B cell (primary cell): ENCODE measurements at regions not wholly inside any gene's neighbourhood (a gene's known extent, or its start where the extent isn't known, plus 50 kb on each side); places are given as distances from the start of the nearest gene placed in this dataset.

ENCODE experiments used
- ATAC-seq: fragments of 200-7000 bp; cut with Tn5 transposase; one replicate; pipeline ENCODE4 v1.10.0; 2021; ENCODE audit warnings: low read depth, mild to moderate bottlenecking, moderate number of reproducible peaks, moderate library complexity
- CTCF ChIA-PET: fragments of 350-600 bp; sonication (Branson Sonifier 250); formaldehyde crosslinking; loops from one replicate; lab custom pipeline; 2021; ENCODE audit warnings: antibody characterized with exemption, inconsistent platforms; lab: Charles Lee
- POLR2A ChIA-PET: fragments of 350-600 bp; sonication (Branson Sonifier 250); formaldehyde crosslinking; loops from one replicate; lab custom pipeline; 2021; ENCODE audit warnings: antibody characterized with exemption; lab: Charles Lee
- DNase-seq: peaks from one replicate; pipeline ENCODE4 v3.0.0; 2013
- H2AFZ ChIP-seq: 2 replicates; pipeline ENCODE4 v1.6.1; 2012; ENCODE audit warnings: mild to moderate bottlenecking, low read depth, low read length; ENCODE audit not compliant: insufficient read depth, poor library complexity, severe bottlenecking
- H3K27ac ChIP-seq, 2 donors: 1 replicate in 1 of 2; 2 replicates in 1 of 2; pipeline ENCODE4 v1.5.1; 2012 to 2013; ENCODE audit warnings: low read length in 2 of 2, mild to moderate bottlenecking in 2 of 2, moderate library complexity in 1 of 2
- H3K27me3 ChIP-seq, 4 experiments: fragments of 200-600 bp in 1 of 4; sonication (generic) in 1 of 4; replicated peaks in 1 of 4; 1 replicate in 2 of 4; 2 replicates in 2 of 4; pipeline versions ENCODE4 v1.6.1 to v1.7.0; 2013 to 2016; ENCODE audit warnings: low read length in 3 of 4, mild to moderate bottlenecking in 2 of 4, mixed read lengths in 1 of 4, moderate library complexity in 1 of 4; ENCODE audit not compliant: insufficient read depth in 4 of 4, control insufficient read depth in 3 of 4; ENCODE audit errors: control extremely low read depth in 1 of 4
- H3K36me3 ChIP-seq, 2 experiments: replicated peaks in 1 of 2; 1 replicate in 1 of 2; 2 replicates in 1 of 2; pipeline versions ENCODE4 v1.6.1 to v1.7.1; 2013; ENCODE audit warnings: low read length in 1 of 2; ENCODE audit not compliant: insufficient read depth in 2 of 2, control insufficient read depth in 1 of 2; ENCODE audit errors: control extremely low read depth in 1 of 2, extremely low read depth in 1 of 2
- H3K4me1 ChIP-seq, 2 donors: fragments of 200-600 bp in 1 of 2; sonication (generic) in 1 of 2; 1 replicate in 1 of 2; 2 replicates in 1 of 2; pipeline versions ENCODE4 v1.5.1 to v1.6.1; 2013 to 2017; ENCODE audit warnings: low read length in 2 of 2; ENCODE audit not compliant: control insufficient read depth in 2 of 2, insufficient read depth in 2 of 2
- H3K4me2 ChIP-seq: replicated peaks from 2 replicates; pipeline ENCODE3; 2012; ENCODE audit warnings: mild to moderate bottlenecking, low read depth, low read length; ENCODE audit not compliant: poor library complexity, severe bottlenecking
- H3K4me3 ChIP-seq, 5 experiments: fragments of 200-600 bp in 1 of 5; sonication (generic) in 1 of 5; 1 replicate in 3 of 5; 2 replicates in 2 of 5; pipeline versions ENCODE4 v1.5.1 to v1.7.0; 2011 to 2016; ENCODE audit warnings: low read length in 4 of 5, mild to moderate bottlenecking in 4 of 5, low read depth in 2 of 5, control low read depth in 1 of 5, moderate library complexity in 1 of 5; ENCODE audit not compliant: insufficient read depth in 1 of 5; ENCODE audit errors: control extremely low read depth in 1 of 5, extremely low read depth in 1 of 5
- H3K79me2 ChIP-seq: fragments of 200-600 bp; sonication (generic); one replicate; pipeline ENCODE4 v1.6.0; 2016; ENCODE audit warnings: low read length; ENCODE audit not compliant: control insufficient read depth, insufficient read depth
- H3K9ac ChIP-seq: fragments of 200-600 bp; sonication (generic); 2 replicates; pipeline ENCODE4 v1.6.1; 2017; ENCODE audit warnings: mild to moderate bottlenecking, low read length, moderate library complexity
- H3K9me3 ChIP-seq, 3 donors: one replicate each; pipeline versions ENCODE4 v1.6.1 to v1.7.1; 2013; ENCODE audit warnings: low read length in 2 of 3; ENCODE audit not compliant: control insufficient read depth in 2 of 3, insufficient read depth in 1 of 3; ENCODE audit errors: control extremely low read depth in 1 of 3
- H4K20me1 ChIP-seq: 2 replicates; pipeline ENCODE4 v1.6.0; 2012; ENCODE audit warnings: mild to moderate bottlenecking, low read length; ENCODE audit not compliant: insufficient read depth, control insufficient read depth, poor library complexity, severe bottlenecking
- H3K27ac Mint-ChIP-seq: one replicate; pipeline ENCODE4 v1.8.0; 2021; ENCODE audit warnings: mixed read lengths
- H3K27me3 Mint-ChIP-seq: one replicate; pipeline ENCODE4 v1.8.0; 2021; ENCODE audit warnings: mixed read lengths
- H3K4me1 Mint-ChIP-seq: one replicate; pipeline ENCODE4 v1.8.0; 2021; ENCODE audit warnings: mixed read lengths
- H3K4me3 Mint-ChIP-seq: one replicate; pipeline ENCODE4 v1.8.0; 2021; ENCODE audit warnings: mixed read lengths
- H3K9me3 Mint-ChIP-seq: one replicate; pipeline ENCODE4 v1.8.0; 2022; ENCODE audit warnings: mixed read lengths; ENCODE audit not compliant: insufficient read depth
- CTCF ChIP-seq: fragments of 200-600 bp; IDR thresholded peaks from one replicate; pipeline ENCODE4 v1.8.0; 2022; ENCODE audit warnings: antibody characterized with exemption, mild to moderate bottlenecking
- EZH2 ChIP-seq: IDR thresholded peaks from 2 replicates; pipeline ENCODE4 v1.6.1; 2012; ENCODE audit warnings: borderline replicate concordance, low read depth, mild to moderate bottlenecking, moderate library complexity, low read length; ENCODE audit not compliant: insufficient read depth, poor library complexity, severe bottlenecking
- WGBS: methylation state at CpG from one replicate; pipeline ENCODE4 v1.1.5; 2013; ENCODE audit warnings: missing lambda C conversion rate; ENCODE audit not compliant: insufficient coverage; 5-methylcytosine and 5-hydroxymethylcytosine counted together
- intact Hi-C: fragments of 100-400 bp; cut with micrococcal nuclease; formaldehyde crosslinking; loops from one replicate; pipeline ENCODE4 v1.10.0; 2022

GRCh38 chr10:124324451-124324850 lies 94.3 kb downstream of the OAT start:
- Histone ChIP-seq H2AFZ (no peak overlapping the region), H3K9ac (no peak overlapping the region), H3K36me3 (no peaks in the 10 kb centered on the region), H3K4me3 (no peak overlapping the region), H3K4me2 (no peak overlapping the region), H3K27ac (no peak overlapping the region), H3K4me1 (no peaks in the 10 kb centered on the region), H3K79me2 (no peaks in the 10 kb centered on the region), H3K27me3 (no peaks in the 10 kb centered on the region), H4K20me1 (no peaks in the 10 kb centered on the region), H3K9me3 (no peaks in the 10 kb centered on the region)
- H3K27me3 Mint-ChIP-seq: peaks cover 23% of the 10 kb centered on the region
- WGBS: 75% methylated on average over 5 of the region's 6 CpGs
- no peak overlapping the region for H3K27ac Mint-ChIP-seq
- no peaks in the 10 kb centered on the region for H3K4me1 Mint-ChIP-seq
- intact Hi-C loops: no loop called here
- ChIA-PET POLR2A (interaction anchor here (0.7 kb wide), 1 partner anchor 259 kb away, joined by 12 read pairs; no protein-coding TSS in a partner anchor), CTCF (no interaction called here)
- H3K9me3 Mint-ChIP-seq: no peaks in the 10 kb centered on the region
- no peak for TF ChIP-seq EZH2
- no peak for TF ChIP-seq CTCF
- H3K4me3 Mint-ChIP-seq: no peak overlapping the region
- DNase-seq: no peak
- no peak for ATAC-seq

- H3K27me3 ChIP-seq: no peaks in the 10 kb centered on the region
- H2AFZ ChIP-seq: no peak overlapping the region
- H3K9ac ChIP-seq: no peak overlapping the region
- intact Hi-C loops: no loop called here
- ChIA-PET POLR2A (no interaction called here), CTCF (no interaction called here)
- Mint-ChIP-seq H3K4me1 (no peaks in the 10 kb centered on the region), H3K27me3 (peaks cover 21% of the 10 kb centered on the region), H3K27ac (no peak overlapping the region), H3K4me3 (no peak overlapping the region), H3K9me3 (no peaks in the 10 kb centered on the region)
- no peaks in the 10 kb centered on the region for H3K79me2 ChIP-seq
- H3K9me3 ChIP-seq: no peaks in the 10 kb centered on the region
- no peak overlapping the region for H3K4me3 ChIP-seq
- no peak overlapping the region for H3K27ac ChIP-seq
- H3K36me3 ChIP-seq: no peaks in the 10 kb centered on the region
- H3K4me1 ChIP-seq: no peaks in the 10 kb centered on the region
- no peak overlapping the region for H3K4me2 ChIP-seq
- WGBS: 62% methylated on average over 2 of the region's 5 CpGs
- no peak for DNase-seq
- no peak for TF ChIP-seq EZH2
- no peak for TF ChIP-seq CTCF
- H4K20me1 ChIP-seq: no peaks in the 10 kb centered on the region
- ATAC-seq: no peak
Observed at GRCh38 chr10:124323806-124324205, 94.9 kb downstream of the OAT start.
